Epithelial cell of esophagus (primary cell): ENCODE measurements at regions not wholly inside any gene's neighbourhood (a gene's known extent, or its start where the extent isn't known, plus 50 kb on each side); places are given as distances from the start of the nearest gene placed in this dataset.

Experiments used
- DNase-seq: peaks from one replicate; pipeline ENCODE4 v3.0.0; 2010; ENCODE audit warnings: low read depth
- H3K4me3 ChIP-seq: 2 replicates; pipeline ENCODE4 v1.5.1; 2011; ENCODE audit warnings: mild to moderate bottlenecking, low read length, control low read depth
- CTCF ChIP-seq: IDR thresholded peaks from 2 replicates; pipeline ENCODE4 v1.5.1; 2011; ENCODE audit warnings: low read depth, mild to moderate bottlenecking, low read length, control low read depth, inconsistent platforms; ENCODE audit not compliant: insufficient read depth; ENCODE audit errors: missing control alignments

DNA sequence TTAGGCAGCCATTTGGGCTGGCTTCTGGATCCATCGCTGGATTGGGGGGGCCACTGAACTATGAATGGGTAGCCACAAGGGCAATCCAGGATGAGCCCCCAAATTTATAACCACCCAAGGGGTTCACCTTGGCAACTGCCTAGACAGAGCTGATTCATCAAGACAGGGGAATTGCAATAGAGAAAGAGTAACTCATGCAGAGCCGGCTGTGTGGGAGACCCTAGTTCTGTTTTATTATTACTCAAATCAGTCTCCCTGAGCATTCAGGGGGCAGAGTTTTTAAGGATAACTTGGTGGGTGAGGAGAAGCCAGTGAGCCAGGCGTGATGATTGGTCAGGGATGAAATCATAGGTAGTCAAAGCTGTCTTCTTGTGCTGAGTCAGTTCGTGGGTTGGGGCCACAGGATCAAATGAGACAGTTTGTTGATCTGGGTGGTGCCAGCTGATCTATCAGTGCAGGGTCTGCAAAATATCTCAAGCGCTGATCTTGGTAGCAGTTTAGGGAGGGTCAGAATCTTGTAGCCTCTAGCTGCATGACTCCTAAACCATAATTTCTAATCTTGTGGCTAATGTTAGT lies 57.9 kb downstream of the DNAJB9 start:
- no peak overlapping the region for H3K4me3 ChIP-seq
- no peak for DNase-seq
- TF ChIP-seq CTCF, result no peak

DNA sequence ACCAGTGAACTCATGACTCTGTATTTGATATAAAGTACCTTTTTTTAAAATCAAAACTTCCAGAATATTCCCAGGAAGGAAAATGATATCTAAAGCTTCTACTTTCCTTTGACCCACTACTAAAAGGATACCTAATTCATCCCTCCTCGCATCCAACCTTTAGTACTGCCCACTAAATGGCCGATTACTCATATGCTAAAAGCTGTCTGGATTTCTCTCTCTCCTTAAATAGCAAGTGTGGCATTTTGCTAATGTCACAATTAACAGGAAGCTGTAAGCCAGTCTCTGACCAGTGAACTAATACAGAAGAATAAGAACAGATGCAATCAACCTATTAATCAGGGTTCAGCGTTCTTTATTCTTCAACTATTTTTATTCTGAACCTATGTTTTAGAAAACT lies 59.0 kb downstream of the DNAJB9 start:
- no peak for DNase-seq

GRCh38 chr7:108629651-108630400 lies 60.2 kb downstream of the DNAJB9 start:
- no peak overlapping the region for H3K4me3 ChIP-seq
- no peak for TF ChIP-seq CTCF
- DNase-seq, result no peak

More for the DNA sequence above, 59.0 kb downstream of the DNAJB9 start:
- H3K4me3 ChIP-seq, result no peak overlapping the region
- no peak for TF ChIP-seq CTCF

- no peak for TF ChIP-seq CTCF
- H3K4me3 ChIP-seq, result no peak overlapping the region
- no peak for DNase-seq
These were observed 64.4 kb downstream of the DNAJB9 start for GRCh38 chr7:108634036-108634435.

DNA sequence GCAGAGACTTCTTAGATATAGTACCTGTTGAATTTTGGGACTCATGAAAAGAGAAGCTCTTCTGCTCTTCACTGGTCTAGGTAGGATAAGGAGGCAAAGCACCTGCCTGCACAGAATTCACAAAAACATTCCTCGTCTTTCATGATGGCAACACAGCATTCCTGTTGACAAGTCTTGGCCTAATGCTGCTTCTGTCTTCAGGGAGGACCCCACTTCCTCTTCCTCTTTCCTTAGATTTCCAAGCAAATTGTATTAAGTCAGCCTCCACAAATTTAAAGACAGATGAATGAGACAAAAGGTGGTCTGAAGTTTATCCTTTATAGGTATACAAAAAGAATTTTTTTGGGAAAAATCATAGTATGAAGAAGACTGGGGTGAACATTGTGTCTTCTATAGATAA lies 64.9 kb downstream of the DNAJB9 start:
- DNase-seq, result no peak
- no peak overlapping the region for H3K4me3 ChIP-seq
- TF ChIP-seq CTCF, result no peak

DNA sequence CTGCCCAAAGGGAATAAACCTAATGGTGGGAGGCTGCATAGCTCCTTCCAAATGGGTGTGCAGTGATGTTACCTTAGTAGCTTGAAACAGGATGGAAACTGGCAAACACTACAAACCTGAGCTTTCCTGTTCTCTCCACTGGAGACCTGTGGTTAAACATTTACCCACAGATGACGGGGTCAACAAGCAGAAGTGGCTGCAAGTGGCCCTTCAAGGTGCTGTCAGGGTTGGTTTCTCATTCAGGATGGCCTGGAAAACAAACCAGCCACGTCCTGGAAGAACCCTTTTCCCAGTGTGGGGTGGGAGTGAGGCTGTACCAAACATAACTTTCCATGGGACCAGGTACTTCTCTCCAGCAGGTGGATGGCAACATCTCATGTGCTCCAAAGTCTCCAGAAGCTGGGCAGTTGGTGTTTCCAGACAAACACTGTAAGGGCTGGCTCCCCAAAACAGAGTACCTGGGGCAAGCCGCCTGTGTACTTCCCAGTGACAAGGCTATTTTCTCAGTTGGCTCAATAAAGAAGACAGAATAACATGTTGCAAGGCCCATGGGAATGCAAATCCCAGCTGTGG lies 67.5 kb downstream of the DNAJB9 start:
- no peak overlapping the region for H3K4me3 ChIP-seq
- no peak for DNase-seq
- TF ChIP-seq CTCF, result no peak

DNA sequence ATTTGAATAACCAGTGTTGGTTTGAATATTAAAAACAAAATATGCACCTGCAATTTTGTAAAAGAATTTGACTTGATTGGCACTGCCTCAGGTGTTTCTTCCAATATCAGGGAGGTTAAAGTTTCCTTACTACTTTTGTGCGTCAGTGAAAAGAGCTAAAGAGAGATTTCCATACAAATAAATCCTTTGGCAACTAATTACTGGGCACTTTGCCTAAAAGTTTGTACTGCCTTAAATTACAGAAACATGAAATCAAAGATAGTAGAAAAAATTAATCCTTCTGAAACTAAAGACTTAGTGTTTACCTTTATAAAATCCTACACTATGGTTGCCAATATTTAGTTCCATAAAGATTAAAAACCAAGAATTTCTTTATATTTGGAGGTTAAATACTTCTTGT lies 72.5 kb downstream of the DNAJB9 start:
- no peak for DNase-seq
- TF ChIP-seq CTCF, result no peak
- no peak overlapping the region for H3K4me3 ChIP-seq
